Stimulated activated CD4-positive, alpha-beta T cell treated with anti-CD3 and anti-CD28 coated beads, Interleukin-4, amount 100 ng/mL, for 48 hours (primary cell): ENCODE measurements at regions not wholly inside any gene's neighbourhood (a gene's known extent, or its start where the extent isn't known, plus 50 kb on each side); places are given as distances from the start of the nearest gene placed in this dataset.
"Not testable (repeated sequence)": the region's sequence is repeated elsewhere in the genome, so short reads cannot be mapped to it uniquely, and the experiment has no call there.

Experiments used
- DNase-seq, 2 donors: peaks; one replicate each; pipeline ENCODE4 v3.0.0-alpha.2; 2020; ENCODE audit warnings: low read depth in 2 of 2

DNA sequence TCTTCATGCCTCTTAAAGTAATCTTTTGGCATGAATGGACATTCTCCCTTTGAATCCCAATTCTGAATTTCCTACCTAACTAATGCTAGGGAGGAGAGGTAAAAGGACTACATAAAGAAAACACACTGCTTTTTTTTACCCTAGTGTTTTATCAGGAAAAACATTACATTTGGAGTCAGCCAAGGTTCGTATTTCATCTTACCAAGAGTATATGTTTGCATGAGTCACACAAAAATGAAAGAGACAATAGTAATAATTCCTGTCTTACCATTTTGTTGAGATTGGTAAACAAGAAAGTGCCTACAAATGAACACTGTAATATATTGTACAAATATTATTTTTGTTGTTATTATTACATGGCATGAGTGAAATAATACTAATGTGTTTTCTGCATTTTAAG is 112.9 kb upstream of the WARS2 start:
- DNase-seq, result no peak

DNA sequence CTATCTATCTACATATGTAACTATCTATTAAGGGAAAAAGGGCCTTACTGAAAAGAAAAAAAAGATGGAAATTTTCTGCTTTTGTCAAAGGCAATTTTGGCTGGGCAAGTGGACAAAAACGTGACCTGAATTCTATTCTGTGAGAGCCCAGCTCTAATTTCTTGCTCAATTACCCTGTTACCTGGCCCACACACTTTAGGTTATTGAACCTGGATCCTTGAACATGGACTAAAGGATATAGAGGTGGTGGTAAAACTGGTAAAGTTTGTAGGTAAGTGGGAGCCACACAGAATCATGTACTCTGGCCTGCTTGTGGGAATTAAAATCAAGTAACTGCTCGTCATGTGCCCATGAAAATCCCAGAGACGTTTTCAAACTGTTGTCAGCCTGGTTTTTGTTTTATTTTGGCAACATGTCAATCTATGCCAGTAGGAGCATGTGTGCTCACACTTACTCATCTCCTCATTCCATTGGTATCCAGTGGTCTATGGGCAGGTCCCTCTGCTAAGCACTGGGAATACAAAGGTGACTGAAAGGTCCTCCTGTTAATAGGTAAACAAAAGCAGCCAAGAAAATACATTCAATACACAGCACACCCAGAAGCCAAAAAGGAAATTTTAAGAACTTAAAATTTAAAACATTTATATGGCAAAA is 113.7 kb upstream of the WARS2 start:
- no peak for DNase-seq

DNA sequence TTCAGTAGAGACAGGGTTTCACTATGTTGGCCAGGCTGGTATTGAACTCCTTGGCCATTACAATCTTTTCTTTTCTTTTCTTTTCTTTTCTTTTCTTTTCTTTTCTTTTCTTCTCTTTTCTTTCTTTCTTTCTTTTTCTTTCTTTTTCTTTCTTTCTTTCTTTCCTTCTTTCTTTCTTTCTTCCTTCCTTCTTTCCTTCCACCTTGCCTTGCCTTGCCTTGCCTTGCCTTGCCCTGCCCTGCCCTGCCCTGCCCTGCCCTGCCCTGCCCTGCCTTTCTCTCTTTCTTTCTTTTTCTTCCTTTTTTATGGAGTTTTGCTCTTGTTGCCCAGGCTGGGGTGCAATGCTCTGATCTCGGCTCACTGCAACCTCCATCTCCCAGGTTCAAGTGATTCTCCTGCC is 112.5 kb upstream of the HAO2 start:
- not testable (repeated sequence) for DNase-seq

DNA sequence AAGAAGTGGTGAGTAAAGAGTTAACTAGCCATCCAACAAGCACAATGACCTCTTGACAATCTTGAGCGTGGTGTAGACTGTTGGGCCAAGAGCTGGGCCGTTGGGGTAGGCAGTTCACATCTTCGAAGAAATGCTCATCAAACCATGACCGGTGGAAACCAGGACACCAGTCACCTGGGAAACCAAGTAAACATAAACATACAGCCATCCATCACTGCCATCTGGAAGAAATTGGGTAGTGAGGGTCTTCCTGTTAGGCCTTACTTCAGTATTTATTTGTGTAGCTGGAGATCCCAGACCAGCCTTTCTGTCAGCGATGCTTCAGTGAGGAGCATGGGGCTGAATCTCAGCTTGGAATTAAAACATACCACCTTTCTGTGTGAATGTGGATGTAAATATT is 108.1 kb upstream of the HAO2 start:
- no peak for DNase-seq

DNA sequence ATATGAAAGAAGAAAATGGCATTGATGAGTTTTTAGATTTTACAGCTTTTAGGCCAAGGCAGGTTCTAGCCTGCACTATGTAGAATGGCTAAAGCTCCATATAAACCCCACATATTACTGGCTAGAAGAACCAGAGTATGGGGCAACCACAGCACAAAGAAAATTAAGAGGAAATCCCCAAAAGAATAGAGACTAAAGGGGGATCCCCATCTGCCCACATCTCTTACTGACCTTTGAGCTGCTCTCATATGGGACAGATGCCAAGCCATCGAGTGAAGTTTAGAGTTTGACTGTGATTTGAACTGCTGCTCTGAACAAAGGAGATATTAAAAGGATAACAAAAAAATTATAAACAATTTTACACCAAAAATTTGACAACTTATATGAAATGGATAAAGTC is 102.2 kb upstream of the HAO2 start:
- no peak for DNase-seq

DNA sequence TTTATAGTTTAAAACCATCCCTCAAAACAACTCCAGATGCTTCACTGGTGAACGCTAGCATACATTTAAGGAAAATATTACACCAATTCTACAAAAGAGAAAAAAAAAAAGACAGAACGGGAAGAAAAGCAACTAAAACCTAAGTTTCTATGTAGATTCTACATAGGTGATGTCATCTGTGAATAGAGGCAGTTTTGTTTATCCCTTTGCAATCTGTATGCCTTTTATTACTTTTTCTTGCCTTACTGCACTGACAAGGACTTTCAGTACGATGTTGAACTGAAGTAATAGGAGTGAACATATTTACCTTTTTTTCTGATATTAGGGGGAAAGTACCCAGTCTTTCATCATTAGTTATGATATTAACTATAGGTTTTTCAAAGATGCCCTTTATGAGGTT is 101.7 kb upstream of the HAO2 start:
- no peak for DNase-seq

DNA sequence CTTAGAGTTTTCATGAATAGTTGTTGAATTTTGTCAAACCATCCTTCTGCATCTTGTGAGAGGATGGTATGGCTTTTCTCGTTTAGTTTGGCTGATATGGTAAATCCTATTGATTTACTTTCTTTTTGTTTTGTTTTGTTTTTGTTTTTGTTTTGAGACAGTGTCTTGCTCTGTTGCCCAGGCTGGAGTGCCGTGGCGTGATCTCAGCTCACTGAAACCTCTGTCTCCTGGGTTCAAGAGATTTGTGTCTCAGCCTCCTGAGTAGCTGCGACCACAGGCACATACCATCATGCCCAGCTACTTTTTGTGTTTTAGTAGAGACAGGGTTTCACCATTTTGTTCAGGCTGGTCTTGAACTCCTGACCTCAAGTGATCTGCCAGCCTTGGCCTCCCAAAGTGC is 101.3 kb upstream of the HAO2 start:
- not testable (repeated sequence) for DNase-seq

DNA sequence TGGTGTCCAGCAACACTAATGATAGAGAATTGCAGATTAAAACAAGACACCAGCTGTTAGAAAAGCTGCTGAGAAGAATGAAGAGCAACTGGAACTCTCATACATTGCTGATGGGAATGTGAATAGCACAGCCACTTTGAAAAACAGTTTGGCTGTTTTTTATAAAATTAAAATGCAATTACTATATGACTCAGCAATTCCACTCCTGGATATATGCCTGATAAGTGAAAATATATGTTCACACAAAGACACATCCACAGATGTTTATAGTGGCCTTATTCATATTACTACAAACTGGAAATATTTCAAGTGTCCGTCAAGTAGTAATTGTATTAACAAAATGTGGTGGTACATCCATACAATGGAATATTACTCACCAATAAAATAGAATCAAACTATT is 99.7 kb upstream of the HAO2 start:
- DNase-seq, result no peak

DNA sequence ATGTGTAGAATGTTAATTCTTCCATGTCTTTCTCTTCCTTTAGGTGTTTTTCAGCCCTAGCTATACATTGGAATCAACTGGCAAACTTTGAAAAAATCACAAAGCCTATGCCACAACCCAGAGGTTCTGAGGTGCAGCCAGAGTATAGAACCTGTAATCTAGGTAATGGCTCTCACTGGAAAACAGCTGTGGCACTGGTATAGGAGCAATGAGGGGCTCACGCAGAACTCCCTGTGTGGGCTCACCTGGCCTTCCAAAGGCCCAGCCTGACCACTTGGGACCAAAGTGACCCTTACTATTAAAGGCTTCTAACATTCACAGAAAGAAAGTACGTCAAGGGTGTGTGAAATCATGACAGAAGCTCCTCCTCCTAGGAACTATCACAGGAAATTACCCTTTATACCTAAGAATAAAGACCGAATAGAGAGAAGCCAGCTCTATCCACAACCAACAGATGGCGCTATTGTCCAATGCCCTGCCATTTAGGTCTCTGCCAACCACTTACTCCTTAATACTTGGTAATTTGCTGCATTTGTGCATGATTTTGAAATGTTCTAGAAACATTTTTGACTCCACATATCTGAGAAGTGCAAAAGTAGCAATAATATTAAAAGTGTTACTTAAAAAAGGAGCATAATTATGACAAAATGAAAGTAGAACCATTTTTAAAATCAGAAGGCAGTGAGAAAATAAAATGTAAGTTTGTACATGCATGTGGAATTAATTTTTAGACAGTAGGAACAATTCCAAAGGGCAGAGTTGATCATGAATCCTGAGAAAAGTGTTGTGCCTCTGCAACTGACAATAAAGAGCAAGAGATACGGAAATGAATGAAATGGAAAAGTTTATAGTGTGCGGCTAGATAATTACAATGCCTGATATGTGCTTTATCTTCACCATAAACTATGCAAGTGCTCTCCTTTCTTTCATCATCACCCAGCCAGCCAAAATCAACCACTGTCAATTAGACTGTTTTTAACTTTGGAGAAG is 93.1 kb upstream of the HAO2 start:
- DNase-seq, result peak; percentile 16 to 20

DNA sequence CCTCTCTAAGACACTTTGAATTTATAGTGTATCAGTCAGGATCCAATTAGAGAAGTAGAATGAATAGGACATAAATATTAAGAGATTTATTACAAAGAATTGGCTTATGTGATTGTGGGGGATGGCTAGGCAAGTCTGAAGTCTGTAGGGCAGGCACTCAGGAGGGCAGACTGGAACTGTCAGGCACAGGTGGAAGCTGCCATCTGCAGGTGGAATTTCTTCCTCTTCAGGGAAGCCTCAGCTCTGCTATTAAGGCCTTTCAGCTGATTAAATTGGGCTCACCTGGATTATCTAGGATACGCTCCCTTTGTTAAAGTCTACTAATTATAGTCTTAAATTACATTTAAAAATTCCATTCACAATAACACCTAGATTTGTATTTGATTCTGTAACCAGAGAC is 92.0 kb upstream of the HAO2 start:
- DNase-seq, result no peak

DNA sequence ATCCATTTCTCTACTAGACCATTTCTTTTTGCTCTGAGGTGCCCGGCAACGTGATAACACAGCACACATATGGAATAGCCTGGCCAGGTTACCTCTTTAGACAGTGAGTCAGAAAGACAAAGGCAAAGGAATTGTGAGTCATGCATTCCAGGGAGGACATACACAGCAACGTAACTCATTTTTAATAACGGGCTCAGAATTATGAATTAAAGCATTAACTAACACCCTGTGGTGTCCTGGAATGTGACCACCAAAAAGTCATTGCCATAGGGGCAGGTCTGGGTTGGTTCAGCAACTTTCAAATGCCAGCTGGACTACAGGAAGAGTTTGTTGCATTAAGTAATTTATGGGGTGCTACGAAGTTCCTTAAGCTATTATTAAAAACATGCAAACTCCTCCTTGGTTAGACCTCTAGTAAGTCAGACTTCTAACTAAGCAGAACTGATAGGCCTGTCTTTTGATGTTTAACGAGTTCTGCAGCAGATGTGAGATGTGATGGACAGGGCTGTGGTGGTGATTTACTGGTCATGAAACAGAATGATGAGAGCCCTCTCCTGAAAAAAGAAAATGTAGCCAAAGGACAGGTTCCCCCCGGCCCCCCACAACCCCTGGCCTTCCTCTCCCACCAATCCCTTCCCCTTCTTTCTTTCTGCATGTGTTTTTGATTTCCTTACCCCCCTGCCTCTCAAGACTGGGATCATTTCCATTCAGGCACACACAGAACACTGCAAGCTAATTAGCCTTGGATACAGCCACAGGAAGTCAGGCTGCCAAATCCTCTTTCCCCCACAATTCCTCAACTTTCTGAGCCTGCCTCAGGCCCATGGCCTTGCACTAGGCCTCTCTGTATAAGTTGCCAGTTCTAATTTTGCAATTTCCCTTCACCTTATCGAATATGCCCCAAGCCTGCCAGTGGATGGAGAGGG is 88.9 kb upstream of the HAO2 start:
- DNase-seq, result no peak

DNA sequence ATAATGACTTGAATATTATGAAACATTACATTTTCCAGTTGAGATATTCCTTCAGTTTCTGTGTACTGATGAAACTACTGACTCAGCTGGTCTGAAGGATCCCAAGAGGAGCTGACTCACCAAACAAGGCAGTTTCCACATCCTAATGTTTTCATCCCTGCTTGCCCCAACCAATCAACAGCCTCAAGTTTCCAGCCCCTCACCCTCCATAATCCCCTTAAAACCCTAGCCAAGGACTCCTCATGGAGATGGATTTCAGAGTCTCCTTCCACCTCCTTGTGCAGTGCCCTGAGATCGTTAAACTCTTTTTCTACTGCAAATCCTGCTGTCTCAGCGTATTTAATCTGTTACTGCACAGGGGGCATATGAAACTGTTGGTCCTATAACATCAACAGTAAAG is 83.1 kb upstream of the HAO2 start:
- no peak for DNase-seq

DNA sequence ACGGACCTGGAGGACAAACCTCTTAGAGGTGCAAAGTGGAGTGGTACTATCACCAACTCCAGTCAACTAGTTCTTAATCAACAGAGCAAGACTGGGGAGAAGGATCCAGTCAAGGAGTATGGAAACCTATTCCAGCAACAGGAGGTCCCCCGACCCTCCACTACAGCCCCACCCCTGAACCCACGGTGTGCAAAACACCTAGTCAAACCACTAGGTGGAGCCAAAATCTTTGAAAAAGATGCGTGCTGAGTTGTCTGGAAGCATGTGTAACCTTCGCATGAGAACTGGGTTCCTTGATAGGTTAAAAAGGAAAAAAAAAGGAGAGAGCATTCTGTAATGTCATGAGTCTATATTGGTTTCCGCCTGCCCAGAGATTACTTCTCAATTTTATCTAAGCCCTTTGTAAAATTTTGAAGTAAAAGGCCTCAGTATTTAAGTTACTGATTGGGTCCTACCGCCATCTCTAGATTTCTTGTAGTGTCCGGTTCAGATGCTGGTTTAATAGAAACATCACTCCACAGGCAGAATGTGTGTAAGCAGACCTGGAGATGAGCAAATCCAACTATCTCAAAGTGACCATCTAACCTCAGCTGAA is 81.9 kb upstream of the HAO2 start:
- peak in 1 of 2 donors; percentile 7 for DNase-seq

DNA sequence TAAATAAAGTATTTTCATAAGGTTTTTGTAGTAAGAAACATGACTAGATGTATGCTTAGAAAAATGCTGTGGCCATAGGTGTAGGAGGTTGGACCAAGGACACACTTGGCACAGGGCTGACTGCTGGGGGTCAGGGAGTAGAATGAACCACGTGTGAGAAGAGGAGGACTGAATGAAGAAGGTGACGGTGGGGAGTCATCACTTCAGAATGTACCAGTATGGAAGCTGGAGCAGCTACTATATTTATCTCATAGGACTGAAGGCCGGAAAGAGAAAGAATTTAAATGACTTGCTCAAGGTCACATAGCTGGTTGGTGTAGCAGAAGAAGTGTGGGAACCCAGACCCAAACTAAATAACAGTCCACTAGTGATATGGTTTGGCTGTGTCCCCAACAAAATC is 79.8 kb upstream of the HAO2 start:
- no peak for DNase-seq

DNA sequence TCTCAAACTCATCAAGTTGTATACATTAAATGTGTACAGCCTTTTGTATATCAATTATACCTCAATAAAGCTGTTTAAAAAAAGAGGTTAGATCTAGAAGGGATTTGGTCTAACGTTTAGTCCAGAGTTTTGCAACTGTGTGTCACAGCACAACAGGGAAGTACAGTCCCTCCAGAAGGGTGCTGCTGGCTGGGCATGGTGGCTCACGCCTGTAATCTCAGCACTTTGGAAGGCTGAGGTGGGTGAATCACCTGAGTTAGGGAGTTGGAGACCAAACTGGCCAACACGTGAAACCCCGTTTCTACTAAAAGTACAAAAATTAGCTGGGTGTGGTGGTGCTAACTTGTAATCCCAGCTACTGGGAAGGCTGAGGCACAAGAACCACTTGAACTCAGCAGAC is 78.3 kb upstream of the HAO2 start:
- no peak for DNase-seq

DNA sequence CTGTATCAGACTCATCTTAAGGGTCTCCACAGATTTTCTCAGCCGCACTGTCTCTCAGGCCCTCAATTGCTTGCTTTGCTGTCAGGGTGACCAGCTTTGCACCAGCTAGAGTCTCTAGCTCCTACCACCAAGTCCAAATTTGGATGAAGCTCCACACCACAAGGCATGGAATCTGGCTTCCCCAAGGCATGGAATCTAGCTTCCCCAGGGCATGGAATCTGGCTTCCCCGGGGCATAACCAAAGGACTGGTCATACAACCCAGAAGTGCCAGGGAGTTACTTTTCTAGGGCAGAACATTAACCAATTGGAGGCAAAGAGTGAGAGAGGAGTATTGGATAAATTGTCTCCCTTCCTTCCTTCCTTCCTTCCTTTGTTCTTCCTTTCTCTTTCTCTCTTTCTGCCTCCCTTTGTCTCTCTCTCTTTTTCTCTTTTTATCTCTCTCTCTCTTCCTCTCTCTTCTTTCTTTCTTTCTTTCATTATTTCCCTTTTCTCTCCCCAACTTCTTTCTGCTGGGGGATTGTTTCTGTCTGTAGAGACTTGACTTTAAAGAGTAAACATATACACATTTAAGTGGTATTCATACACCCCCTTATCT is 76.9 kb upstream of the HAO2 start:
- no peak for DNase-seq

DNA sequence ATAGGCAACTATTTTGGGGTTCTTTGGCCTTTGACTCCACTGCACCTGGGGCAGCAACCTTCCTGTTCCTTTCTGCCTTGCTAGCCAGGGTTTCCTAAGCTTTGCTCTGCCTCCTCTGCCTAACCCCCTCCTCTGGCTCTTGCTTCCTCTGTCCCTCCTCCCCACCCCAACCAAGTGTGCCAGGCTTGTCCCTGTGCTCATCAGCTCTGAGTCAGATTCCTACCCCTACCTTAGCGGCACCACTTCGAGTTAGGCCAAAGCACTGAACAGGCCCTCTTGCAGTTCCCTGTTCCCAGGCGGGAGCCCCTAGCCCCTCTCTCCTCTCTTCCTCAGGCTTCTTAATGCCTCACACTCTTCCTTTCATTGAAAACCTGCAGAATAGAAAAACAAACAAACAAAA is 74.8 kb upstream of the HAO2 start:
- no peak for DNase-seq

DNA sequence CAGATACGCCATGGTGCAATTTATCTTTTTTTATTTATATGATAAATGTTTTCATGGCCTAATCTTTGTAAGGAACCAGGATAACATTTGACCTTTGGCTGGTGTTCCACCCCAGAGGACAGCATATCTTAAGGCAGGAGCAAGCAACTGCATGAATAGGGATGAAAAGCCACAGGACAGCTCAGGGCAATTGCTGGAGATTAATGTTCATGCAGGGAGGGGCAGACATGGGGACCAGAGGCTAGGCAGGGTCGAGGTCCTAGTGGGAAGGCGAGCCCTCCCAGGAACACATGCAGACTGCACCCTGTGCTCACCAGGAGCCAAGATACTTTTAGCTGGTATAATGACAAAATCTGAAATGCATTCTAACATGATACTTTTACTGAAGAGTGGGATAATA is 74.4 kb upstream of the HAO2 start:
- no peak for DNase-seq

DNA sequence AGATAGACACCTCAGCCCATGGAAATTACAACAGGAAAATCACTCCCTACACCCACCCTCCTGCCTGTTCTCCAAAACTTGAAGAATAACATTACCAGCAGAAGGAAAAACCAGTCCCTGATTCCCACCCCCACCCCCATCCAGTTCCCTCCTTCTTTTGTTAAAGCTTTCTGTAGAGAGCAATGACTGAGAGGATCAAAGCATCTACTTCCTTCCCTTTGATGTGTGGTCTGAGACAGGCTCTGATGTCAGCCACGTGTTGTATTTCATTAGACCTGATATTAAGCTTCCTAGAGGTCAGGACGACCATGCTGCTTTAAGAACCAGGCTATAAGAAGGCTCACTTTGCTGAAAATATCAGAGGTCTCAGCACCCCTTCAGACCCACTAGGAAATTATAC is 73.9 kb upstream of the HAO2 start:
- no peak for DNase-seq

DNA sequence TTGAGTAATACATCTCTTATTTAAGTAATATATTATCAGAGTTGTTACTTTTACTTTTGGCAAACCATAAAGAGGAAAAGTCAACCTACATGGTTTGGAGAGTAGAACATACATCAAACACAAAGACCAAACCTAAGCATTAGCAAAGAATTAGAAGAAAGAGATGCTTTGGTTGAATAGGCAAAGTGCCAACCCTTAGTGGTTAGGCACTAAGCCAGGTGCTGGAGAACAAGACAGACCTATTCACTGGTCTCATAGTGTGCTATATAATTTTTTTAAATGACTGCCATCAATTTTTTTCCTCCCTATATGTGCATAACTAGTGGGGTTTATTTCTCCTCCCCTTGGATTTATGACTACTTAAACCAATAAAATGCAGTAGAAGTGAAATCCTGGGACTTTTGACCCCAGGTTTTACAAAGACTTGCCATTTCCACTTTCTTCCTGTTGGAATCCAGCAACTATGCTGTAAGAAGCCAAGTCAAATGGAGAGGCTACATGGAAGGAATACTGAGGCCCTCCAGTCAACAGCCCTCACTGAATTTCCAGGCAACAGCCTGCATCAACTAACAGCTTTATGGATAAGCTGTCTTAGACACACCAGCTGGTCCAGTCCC is 69.8 kb upstream of the HAO2 start:
- no peak for DNase-seq

DNA sequence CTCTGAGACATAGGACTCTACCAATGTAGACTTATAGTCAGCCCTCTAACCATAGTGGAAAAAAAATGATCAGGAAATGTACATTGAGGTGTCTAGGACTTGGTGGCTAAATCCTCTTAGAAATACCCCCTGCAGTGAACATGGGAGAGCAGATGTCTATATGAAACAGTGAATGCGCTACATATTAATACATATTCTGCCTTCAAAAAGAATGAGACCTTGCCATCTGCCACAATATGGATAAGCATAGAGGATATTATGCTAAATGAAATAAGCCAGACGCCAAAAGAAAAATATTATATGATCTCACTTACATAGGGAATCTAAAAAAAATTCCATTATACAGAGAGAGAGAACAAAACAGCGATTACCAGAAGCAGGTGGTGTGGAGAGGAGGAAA is 66.6 kb upstream of the HAO2 start:
- no peak for DNase-seq
